ENCODE measurements at regions not wholly inside any gene's neighbourhood (a gene's known extent, or its start where the extent isn't known, plus 50 kb on each side); places are given as distances from the start of the nearest gene placed in this dataset.

DNA sequence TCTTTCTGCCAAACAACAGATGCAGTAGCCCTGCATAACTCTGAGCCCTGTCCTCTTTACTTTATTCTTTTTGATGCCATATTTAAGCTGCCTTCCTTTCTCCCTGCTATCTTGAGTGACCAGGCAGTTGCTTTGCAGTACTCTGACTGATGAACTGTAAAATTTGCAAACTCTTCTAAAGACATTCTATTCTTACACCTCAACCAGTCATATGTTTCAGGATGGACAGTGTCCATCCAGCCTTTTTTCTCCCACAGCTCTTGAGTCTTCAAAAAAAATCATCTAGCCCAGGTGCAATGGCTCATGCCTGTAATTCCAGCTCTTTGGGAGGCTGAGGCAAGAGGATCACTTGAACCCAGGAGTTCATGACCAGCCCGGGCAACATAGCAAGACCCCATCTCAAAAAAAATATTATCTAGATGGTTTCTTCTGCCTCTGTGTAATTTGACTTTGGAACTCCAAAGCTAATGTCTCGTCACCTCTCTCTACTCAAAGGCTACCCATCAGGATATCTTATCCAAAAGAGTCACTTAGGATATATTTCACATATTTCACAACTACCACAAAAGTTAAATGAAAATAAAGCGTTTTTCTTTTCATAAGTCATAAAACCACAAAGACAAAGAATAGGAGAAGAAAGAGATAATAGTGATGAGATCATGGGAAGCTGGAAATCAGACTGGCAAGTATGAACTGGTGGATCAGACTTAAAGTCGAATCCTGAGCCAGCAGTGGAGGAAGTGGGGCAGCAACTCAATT, 54.6 kb upstream of the IPO9 start:
- no peak for TF ChIP-seq EZH2 (IDR thresholded peaks at IDR 0.05; ENCODE audit: borderline replicate concordance, low read depth, low read length, poor library complexity, severe bottlenecking)
- TF ChIP-seq, protein P1, sequence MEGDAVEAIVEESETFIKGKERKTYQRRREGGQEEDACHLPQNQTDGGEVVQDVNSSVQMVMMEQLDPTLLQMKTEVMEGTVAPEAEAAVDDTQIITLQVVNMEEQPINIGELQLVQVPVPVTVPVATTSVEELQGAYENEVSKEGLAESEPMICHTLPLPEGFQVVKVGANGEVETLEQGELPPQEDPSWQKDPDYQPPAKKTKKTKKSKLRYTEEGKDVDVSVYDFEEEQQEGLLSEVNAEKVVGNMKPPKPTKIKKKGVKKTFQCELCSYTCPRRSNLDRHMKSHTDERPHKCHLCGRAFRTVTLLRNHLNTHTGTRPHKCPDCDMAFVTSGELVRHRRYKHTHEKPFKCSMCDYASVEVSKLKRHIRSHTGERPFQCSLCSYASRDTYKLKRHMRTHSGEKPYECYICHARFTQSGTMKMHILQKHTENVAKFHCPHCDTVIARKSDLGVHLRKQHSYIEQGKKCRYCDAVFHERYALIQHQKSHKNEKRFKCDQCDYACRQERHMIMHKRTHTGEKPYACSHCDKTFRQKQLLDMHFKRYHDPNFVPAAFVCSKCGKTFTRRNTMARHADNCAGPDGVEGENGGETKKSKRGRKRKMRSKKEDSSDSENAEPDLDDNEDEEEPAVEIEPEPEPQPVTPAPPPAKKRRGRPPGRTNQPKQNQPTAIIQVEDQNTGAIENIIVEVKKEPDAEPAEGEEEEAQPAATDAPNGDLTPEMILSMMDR (conservative IDR thresholded peaks at IDR 0.05; ENCODE audit: low read depth, low read length), result no peak
